ENCODE measurements at regions not wholly inside any gene's neighbourhood (a gene's known extent, or its start where the extent isn't known, plus 50 kb on each side); places are given as distances from the start of the nearest gene placed in this dataset.
"Not testable (repeated sequence)": the region's sequence is repeated elsewhere in the genome, so short reads cannot be mapped to it uniquely, and the experiment has no call there.

DNA sequence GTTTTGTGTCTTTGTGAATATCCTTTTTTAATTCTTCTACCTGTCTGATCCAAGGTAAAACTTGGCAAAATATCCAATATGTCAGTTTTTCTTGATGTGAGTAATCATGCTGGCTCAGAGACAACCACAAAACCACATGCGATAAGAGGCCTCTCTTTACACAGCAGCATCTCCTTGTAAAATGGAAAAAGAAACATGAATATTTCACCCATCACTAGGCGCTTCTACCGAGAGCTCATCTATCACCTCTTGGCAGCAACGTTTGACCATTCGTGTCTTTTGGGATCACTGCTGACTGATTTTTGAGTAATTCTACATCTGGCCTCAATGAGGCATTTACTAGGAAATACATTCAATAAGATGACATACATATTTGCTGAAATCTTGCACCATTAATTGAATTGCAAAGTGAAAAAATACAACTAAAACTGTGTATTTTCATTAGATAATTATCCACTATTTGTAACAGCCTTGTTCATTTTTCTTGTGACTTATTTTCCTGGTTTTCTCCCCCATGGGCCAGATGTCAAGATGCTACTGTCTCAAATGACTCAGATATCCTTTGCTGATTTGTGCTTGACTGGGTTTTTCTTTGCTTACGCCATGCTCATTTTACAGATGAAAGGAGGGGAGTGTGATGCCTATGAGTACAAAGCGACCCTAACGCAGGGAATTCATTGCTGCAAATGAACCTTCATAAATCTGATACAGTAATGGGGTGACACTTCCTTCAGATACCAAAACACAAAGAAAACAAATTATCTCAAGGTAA is 467.5 kb downstream of the FBXO15 start:
- DNase-seq: no peak

DNA sequence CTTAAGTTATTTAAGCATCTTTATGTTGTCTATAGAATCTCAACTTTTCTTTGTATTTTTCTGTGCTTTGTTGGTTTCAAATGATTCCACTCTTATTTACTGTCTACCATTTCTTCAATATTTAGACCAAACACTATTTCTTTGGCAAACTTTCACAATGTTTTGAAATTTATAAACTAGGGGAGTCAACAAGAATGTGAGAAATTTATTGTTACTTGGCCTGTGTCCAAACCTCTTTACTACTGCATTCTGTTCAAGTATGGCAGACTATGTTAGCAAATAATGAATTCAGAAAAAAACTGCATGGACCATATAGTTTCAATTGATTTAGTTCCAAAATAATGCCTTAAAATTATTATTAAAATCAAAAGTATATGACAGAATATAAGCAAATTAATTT is 470.2 kb downstream of the FBXO15 start:
- DNase-seq: no peak

DNA sequence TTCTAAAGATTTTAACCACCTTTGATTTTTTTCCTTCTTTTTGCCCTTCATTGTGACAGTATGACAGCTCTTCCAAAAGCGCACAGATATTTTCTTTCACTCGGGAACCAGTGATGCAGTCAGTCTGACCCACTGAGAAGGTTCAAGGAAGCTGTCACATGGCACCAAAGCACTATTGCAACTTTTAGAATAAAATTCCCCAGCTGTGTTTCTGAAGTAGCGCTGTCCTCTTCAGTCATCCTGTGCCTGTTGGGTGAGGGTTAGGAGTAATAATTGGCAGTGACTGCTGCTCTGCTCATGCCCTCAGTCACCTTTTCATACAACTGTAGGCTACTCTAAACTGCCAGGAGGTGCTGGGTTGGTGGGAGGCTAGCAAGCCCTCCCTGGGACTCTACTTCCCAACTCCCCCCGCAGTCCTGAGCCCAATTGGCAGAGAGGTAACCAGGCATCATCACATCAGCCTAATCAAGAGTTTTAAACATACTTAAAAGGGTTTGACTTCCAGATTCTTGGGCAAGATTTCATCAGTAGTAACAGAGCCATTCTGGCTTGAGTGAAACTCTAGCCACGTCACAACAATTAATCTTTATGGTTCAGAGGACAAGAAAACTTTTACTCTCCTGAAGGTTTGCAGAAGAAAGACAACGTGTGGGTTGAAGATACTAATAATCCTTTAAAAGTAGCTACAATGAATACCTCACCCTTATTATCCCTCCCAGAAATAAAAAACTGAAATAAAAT is 473.3 kb downstream of the FBXO15 start:
- DNase-seq: no peak

DNA sequence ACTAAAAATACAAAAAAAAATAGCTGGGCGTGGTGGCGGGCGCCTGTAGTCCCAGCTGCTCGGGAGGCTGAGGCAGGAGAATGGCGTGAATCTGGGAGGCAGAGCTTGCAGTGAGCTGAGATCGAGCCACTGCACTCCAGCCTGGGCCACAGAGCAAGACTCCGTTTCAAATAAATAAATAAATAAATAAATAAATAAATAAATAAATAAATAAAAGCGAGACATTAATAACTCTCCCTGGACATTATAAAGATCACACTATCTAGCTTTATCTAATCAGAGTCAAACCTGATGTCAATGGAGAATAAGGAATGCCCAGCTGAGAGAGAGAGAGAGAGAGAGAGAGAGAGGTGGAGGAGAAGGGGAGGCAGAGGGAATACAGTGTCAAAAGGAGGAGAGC is 476.2 kb downstream of the FBXO15 start:
- not testable (repeated sequence) for DNase-seq

DNA sequence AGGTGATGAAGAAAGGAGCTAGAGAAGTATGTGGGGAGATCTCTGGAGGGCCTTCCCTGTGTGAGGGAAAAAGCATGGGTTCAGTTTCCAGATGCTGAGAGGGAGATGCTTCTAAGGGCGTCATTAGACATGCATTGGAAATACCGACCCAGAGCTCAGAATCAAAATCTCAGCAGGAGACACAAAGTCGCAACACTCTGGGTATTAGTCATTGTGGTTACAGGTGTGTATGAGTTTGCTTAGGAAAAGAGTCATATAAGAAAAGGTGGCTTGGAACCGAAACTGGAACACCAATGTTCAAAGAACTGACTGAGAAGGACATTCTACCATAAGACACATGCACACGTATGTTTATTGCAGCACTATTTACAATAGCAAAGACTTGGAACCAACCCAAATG is 477.1 kb downstream of the FBXO15 start:
- no peak for DNase-seq

DNA sequence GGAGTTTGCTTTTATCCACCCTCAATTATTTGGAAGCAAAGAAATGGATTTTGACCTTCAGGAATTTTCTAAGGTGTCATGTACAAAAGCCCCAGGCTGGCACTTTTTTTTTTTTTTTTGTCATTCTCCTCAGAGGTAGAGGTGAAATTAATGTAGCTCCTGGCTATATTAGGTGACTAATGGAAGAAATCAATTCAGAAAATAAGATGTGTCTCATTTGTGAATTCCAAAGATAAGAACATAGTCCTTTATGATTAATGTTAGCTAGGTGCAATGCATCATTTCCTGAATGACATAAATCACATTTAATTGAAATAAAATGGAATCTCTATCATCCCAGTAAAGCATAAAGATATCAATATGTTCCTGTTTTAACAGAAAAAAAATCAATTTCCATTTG is 477.6 kb downstream of the FBXO15 start:
- DNase-seq: no peak

DNA sequence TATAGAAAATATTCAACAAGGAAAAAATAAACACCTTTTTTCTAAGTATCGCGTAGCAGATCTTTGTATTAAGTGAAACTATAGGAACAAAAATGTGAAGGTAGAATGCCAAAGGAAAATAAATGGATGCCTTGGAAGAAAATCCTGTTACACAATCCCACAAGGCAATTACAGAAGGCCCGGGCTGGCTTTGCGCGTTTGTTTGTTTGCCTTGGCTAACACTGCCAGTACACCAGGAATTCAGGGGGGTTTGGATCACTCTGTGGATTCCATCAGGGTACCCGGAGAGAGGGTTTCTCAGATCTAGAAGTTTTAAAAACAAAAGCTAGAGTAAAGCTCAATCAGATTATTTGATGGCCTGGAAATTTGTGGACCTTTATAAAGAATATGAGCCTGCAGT is 478.3 kb downstream of the FBXO15 start:
- DNase-seq: peak; percentile 2

DNA sequence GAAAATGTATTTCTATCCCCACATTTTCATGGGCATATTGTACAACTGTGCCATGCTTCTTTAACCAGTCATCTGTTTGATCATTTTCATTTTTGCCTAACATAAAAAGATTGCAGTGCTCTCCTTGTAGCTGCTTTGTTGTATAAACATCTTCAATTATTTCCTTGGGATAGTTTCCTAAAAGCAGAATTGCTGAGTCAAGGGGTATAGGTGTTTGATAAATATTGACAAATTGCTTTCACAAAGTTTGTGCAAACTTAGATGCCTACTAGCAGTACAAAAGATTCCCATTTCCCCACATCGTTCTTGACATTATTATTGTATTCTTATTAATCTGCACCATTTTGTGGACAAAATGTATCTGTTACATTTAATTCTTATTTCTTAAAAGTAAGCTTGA is 479.6 kb downstream of the FBXO15 start:
- DNase-seq: no peak

DNA sequence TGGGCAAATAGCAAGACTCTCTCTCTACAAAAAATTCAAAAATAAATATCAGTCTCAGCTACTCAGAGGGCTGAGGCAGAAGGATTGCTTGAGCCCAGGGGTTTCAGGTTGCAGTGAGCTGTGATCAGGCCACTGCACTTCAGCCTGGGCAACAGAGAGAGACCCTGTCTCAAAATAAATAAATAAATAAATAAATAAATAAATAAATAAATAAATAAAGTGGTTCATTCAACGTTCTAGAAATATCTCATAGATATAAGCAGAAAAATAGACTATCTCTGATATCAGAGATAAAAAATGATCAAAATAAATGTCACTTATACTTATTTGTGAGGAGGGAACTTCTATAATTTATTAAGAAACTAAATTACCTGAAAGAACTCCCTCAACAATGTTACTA is 480.9 kb downstream of the FBXO15 start:
- DNase-seq: no peak

DNA sequence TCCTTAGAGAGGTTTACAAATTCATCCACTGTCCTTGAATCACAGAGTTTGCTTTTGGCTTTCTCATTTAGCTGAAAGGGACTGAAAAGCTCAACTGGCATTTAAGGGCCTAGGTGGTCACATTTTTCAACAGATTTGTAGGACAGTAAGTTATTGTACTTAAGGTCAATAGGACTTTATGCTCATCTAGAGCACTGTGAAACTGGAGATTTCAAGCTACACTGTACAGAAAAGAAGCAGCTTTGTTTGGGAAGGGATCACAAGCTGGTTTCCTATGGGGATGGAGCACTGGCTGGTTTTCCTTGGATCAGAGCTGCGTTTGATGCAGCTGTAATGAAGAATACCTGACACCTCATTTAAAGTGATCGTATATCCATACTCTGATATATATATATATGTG is 482.7 kb downstream of the FBXO15 start:
- DNase-seq: no peak

DNA sequence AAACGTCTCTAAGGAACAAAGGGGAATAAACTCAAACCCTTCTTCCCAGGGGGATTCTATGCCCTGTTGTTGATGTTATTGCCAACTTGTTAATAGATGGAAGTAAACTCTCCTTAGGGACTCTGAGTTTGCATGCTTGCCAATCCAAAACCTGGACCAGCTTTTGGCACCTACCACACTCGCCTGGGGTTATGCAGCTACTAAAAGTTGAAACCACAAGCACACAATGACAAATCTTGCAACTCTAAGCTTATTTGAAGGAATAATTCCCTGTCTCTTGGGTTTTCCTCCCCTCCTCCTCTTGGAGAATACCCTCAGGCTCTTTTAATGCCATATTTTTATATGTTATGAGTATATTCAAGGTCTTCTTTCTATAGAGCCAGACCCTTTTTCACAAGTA is 484.1 kb downstream of the FBXO15 start:
- DNase-seq: no peak

DNA sequence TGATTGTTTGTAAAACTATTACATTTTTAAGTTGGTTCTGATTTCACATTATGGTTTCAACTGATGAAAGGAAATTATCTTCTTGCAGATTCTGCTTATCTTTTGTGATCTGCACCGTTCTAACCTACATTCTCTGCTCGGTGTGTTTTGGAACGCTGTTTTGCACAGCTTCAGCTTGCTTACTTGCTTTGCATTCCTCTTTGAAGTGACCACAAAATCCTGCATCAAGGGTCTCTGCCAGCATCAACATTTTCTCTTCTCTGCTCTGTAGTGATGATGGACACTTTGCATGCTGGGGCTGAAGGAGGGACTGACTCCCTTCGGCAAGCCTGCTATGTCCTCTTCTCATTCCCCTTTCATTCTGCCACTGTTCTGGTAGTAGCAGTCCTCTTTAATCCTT is 485.2 kb downstream of the FBXO15 start:
- no peak for DNase-seq

DNA sequence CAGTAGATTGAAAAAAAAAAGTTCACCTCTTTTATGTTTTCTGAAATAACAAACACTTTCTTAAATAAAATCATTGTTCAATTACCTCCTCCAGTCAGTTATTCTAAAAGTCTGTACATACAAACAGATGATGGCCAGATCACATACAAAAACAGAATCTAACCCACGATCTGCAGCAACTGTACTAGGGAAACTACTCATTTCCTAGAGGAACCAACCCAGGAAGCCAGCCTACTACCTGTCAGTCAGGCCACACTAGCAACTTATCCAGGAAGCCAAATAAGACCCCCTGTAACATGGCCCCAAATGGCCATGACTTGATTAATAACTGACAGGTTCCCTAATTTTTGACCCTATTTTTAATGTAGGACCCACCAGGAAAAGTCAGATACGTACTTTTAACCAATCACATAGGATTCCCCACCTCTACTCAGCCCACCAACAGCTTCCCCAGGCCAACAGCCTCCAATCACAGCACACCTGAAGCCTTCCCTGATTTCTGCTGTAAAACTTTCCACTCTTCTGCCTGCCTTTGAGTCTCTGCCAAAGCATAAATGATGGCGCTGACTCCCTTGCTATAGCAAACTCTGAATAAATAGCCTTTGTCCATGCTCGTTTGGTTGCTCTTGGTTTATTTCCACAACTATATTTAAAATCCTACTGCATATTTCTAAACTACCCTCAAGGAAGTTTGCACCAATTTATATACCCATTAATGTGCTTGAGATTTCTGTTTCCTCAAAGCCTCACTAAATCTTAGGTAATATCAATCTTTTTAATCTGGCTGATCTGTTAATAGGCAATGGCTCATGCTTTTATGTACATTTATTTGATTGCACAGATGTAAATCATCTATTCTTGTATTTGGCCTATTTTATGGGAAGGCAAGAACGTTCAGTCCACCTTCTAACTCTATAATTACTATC is 486.4 kb downstream of the FBXO15 start:
- no peak for DNase-seq

DNA sequence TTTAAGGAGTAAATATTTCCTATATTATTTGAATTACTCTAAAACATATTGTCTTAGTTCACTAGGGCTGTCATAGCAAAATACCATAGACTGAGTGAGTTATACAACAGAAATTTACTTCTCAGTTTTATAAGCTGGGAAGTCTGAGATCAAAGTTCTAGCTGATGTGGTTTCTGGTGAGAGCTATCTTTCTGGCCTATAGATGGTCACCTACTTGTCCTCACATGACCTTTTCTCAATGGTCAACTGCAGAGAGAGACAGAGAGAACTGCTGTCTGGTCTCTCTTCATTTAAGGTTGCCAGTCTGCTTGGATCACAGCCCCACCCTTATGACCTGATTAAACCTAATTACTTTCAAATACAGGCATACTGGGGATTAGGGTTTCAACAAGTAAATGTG is 490.9 kb downstream of the FBXO15 start:
- DNase-seq: no peak

DNA sequence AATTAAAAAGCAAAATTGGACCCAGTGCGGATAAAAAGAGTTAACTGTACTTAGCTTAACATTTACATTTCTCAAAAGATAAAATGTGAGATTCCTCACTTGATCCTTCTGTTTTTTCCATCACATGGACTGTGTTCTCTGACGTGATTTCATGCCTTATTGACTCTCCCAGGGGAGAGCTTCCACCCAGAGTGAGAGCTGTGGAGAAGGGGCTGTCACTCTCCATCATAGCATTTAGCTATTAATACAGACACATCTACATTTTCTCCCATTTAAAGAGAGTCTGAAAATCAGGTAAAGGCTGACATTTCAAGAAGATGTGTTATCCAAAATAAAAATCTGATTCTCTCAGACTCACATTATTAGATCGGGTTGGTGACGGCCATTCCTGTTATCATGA is 493.8 kb downstream of the FBXO15 start:
- DNase-seq: no peak

DNA sequence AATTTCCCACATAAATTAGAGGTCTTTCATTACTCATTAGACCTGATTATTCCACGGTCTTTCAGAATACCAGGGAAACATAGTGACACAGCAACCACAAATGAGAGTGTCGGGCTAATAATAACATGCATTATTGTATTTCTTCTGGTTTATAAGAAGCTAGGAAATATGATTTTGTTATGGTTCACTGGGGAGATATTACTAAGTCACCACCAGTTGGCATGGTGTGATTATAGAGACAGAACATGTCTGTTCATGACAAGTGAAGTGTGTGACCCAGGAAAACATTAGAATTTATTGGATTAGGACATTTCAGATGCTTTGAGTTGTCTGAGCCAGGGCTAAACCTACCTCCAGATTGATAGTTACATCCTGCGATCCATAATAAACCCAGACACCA is 494.4 kb downstream of the FBXO15 start:
- DNase-seq: no peak

DNA sequence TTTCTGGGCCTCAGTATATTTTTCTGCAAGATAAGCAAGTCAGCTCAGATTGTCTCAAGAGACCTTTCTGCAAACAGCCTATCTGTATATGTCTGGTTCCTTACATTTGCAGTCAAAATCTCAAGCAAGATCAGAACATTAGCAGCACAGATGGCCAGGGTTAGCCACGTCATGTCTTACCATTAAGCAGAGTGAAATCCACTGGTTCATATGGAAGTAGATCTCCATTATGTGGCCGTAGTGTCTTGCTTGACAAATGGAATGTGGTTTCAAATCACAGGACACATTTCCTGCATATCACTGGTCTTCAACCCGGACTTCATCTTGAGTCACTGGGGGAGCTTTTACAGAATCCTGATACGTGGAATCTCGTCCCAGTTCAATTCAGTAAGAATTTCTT is 500.2 kb downstream of the FBXO15 start:
- DNase-seq: no peak

DNA sequence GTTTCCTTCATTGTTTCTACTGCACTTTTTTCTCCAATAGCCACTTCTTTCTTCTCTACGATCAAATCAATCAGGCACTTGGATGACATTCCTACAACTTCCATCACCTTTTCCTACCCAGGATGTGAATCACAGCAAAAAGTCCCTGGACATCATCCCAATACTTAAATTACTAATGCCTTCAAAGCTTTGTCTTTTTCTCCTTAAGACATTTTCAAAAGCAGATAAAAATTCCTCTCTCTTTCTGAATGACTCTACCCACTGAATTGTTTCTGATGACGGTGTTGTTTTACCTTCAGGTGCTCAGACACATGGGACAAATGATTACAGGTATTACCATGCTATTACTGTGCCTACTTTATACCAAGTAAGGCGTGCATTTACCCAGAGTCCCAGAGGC is 500.9 kb downstream of the FBXO15 start:
- DNase-seq: no peak

DNA sequence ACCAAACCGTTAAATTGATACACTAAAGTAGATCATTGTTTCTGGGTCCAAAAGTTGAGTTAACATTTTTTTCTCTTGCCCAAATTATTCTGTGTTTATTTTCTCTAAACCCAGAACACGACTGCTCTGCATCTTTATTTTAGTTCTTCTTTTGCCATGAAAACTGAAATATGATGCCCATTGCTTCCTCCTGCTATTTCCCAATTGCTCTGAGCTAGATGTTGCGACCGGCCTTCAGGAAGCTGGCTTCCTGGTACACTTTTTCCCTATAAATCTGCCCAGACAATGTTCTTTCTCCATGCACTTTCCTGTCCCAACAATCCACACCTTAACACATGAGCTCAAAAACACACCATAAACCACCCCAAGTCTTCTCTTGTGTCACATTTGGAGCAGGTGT is 501.4 kb downstream of the FBXO15 start:
- no peak for DNase-seq

DNA sequence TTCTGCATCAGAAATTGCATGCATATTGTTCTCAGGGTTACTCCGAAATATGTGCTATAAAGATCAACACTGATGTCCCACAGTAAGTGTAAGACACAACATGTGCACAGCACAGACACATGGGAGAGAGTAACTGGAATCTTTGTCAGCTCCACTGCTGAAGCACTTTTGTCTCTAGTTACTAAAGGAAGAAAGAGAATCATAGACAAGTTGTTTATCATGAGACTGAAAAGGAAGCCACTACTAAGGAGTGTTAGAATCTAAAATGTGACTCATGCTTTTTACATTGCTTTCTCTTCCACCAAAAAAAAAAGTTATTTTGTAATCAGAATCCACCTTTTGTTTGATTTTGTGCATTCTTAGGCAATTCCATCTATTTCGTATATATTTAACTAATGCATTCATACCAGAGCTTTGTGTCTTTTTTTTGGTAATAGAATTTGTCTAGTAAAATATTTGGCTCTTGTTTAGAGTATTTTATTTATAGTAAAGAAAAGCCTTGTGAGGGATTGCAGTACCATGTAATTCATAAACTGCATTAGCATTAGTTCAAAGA is 502.4 kb downstream of the FBXO15 start:
- no peak for DNase-seq

DNA sequence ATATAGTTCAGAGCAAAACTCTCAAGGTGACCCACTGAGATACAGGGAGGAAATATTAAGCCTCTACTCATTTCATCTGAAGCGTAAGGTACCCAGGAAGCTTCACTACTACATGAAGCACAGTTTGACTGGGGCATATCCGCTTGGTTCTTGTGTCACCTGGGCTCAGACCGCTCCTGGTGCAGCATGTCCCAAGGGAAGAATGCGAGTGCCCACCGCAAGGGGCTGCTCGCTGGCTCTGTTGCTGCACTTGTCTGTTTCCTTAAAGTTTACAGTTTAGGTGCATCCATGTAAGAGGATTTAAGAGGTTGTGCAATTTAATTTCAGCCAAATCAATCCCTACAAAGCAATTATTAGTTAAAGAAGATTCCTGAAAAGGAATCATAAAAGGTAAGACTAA is 507.8 kb downstream of the FBXO15 start:
- DNase-seq: no peak

DNA sequence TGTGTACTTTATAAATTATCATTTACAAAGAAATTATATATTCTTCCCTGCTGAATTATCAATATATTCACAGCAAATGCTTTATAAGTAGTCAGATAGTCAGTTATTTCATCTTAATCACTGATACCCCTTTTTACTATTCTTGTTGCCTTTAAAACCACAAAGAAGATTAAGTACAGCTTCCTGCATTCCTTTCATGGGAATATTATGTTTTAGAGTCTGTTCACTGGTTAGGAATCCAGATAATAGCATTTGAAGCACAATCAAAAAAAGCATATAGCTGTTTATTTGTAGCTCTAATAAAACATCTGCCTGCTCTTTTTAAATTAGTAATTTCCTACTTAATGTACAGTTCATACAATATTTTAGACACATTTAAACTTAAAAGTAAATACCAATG is 508.9 kb downstream of the FBXO15 start:
- DNase-seq: no peak

DNA sequence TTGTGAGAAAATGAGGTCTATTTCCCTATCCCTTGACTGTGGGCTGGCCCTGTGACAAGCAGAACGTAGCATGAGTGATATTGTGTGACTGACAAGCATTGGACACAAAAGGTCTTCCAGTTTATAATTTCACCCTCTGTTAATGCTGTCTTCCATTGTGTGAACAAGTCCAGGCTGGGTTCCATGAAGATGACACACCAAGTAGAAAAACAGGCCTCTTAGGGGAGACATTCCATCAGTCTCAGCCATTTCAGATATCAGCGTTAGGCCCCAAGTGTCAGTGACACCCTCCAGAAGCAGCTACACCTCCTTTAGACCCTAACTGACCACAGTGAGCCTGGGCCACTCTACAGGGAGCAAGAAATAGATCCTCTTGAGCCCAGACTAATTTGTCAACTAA is 511.3 kb downstream of the FBXO15 start:
- no peak for DNase-seq
